ENCODE measurements at regions not wholly inside any gene's neighbourhood (a gene's known extent, or its start where the extent isn't known, plus 50 kb on each side); places are given as distances from the start of the nearest gene placed in this dataset.

DNA sequence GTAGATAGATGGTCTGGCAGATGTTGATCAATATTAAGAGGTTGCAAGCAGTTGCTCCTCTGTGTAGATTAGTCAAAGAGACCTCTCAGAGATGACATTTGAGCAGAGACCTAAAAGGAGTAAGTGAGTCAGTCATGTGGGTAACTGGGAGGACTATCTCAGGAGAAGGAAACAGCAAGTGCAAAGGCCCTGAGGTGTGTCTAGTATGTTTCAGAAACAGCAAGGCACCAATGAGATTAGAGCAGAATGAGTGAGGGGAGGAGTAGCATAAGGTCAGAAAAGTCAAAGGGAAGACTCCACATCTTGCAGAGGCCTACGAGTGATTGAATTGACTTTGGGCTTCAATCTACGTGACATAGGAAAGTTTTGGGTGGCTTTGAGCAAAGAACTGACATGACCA is 89.8 kb upstream of the COL1A2 start:
- TF ChIP-seq, protein P1, sequence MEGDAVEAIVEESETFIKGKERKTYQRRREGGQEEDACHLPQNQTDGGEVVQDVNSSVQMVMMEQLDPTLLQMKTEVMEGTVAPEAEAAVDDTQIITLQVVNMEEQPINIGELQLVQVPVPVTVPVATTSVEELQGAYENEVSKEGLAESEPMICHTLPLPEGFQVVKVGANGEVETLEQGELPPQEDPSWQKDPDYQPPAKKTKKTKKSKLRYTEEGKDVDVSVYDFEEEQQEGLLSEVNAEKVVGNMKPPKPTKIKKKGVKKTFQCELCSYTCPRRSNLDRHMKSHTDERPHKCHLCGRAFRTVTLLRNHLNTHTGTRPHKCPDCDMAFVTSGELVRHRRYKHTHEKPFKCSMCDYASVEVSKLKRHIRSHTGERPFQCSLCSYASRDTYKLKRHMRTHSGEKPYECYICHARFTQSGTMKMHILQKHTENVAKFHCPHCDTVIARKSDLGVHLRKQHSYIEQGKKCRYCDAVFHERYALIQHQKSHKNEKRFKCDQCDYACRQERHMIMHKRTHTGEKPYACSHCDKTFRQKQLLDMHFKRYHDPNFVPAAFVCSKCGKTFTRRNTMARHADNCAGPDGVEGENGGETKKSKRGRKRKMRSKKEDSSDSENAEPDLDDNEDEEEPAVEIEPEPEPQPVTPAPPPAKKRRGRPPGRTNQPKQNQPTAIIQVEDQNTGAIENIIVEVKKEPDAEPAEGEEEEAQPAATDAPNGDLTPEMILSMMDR (IDR thresholded peaks at IDR 0.05; ENCODE audit: extremely low read depth in 1 of 2, insufficient read depth in 1 of 2, low read depth in 1 of 2, low read length in 2 of 2), result no peak
- TF ChIP-seq POLR2A (IDR thresholded peaks at IDR 0.05; ENCODE audit: low read depth, low read length) (no peak), POLR2AphosphoS5 (IDR thresholded peaks at IDR 0.05; ENCODE audit: insufficient read depth, low read depth, low read length) (no peak), GATA2 (IDR thresholded peaks at IDR 0.05; ENCODE audit: insufficient read depth, insufficient read length, low read depth, low read length) (no peak), FOS (IDR thresholded peaks at IDR 0.05; ENCODE audit: borderline replicate concordance, insufficient read depth, low read length) (no peak), EZH2 (IDR thresholded peaks at IDR 0.05; ENCODE audit: borderline replicate concordance, low read depth, low read length, severe bottlenecking) (no peak)
